ENCODE measurements at regions not wholly inside any gene's neighbourhood (a gene's known extent, or its start where the extent isn't known, plus 50 kb on each side); places are given as distances from the start of the nearest gene placed in this dataset.
"Not testable (repeated sequence)": the region's sequence is repeated elsewhere in the genome, so short reads cannot be mapped to it uniquely, and the experiment has no call there.

GRCh38 chr15:20056871-20057270 is 484.7 kb downstream of the GOLGA6L6 start:
- DNase-seq: not testable (repeated sequence)

- DNase-seq: peak; percentile 6
These were observed 485.7 kb downstream of the GOLGA6L6 start for GRCh38 chr15:20055921-20056320.

- DNase-seq: not testable (repeated sequence)
These were observed 493.4 kb downstream of the GOLGA6L6 start for GRCh38 chr15:20048189-20048588.

GRCh38 chr15:20045165-20045564 is 496.4 kb downstream of the GOLGA6L6 start:
- not testable (repeated sequence) for DNase-seq

- not testable (repeated sequence) for DNase-seq
These were observed 500.9 kb downstream of the GOLGA6L6 start for GRCh38 chr15:20040691-20041090.

GRCh38 chr15:20025040-20025439 is 516.6 kb downstream of the GOLGA6L6 start:
- DNase-seq: not testable (repeated sequence)

GRCh38 chr15:20022349-20022748 is 519.3 kb downstream of the GOLGA6L6 start:
- not testable (repeated sequence) for DNase-seq

DNA sequence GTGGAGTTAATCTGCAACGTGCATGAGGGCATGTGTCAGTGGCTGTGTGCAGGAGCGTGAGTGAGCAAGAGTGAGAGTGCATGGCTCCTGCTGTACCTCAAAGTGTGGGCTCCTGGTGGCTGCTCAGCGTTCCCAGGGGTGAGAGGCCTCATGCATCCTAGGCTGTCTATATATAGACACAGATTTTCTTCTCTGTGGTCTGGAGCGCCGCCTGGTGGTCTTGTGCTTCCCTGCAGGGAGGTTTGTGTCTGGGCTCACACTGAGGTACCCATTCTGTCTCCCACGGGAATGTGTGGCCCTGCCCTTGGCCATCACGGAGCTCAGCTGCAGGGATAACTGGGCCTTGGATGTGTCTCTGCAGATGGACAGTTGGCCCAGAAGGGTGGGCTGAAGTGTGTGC is 520.2 kb downstream of the GOLGA6L6 start:
- not testable (repeated sequence) for DNase-seq

DNA sequence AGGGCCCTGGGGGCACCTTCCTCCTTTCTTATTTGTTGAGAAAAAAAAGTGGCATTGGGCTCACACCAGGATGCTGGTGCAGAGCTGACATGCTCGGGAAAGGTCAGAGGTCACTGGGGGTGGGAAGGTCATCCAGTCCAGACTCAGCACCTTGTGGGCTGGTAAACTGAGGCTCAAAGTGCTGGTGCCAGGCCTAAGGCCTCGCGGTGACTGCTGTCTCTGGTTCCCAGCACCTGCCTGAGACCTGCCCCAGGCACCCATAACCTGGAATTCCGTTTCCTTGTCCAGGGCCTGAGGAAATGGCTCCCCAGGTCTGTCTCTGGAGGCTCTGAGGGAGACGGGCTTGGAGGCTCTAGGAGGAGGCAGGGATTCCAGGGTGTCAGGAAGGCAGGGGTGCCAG is 521.0 kb downstream of the GOLGA6L6 start:
- DNase-seq: not testable (repeated sequence)

- not testable (repeated sequence) for DNase-seq
These were observed 521.8 kb downstream of the GOLGA6L6 start for GRCh38 chr15:20019758-20020157.

- DNase-seq: not testable (repeated sequence)
These were observed 524.0 kb downstream of the GOLGA6L6 start for GRCh38 chr15:20017581-20017980.

- DNase-seq: not testable (repeated sequence)
These were observed 524.7 kb downstream of the GOLGA6L6 start for GRCh38 chr15:20016941-20017340.

GRCh38 chr15:20012837-20013236 is 528.8 kb downstream of the GOLGA6L6 start:
- DNase-seq: not testable (repeated sequence)

- not testable (repeated sequence) for DNase-seq
These were observed 530.8 kb downstream of the GOLGA6L6 start for GRCh38 chr15:20010759-20011158.

GRCh38 chr15:20009619-20010018 is 532.0 kb downstream of the GOLGA6L6 start:
- not testable (repeated sequence) for DNase-seq

DNA sequence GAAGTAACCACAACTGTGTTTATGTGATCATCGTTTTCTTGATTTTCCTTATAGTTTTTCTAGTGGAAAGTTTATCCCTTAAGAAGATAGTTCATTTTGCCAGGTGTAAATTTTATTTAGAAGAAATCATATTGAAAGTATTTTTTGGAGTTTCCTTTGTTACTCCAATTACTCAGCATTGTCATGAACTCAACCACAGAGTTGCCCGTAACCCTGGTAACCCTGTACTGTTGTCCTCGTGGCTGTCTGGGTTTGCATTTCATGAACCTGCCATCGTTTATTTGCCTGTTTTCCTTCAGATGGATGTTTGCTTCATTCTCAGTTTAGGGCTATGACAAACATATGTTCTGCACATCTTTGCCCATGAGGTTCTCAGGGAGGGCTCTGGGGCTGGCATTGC is 534.3 kb downstream of the GOLGA6L6 start:
- DNase-seq: not testable (repeated sequence)

DNA sequence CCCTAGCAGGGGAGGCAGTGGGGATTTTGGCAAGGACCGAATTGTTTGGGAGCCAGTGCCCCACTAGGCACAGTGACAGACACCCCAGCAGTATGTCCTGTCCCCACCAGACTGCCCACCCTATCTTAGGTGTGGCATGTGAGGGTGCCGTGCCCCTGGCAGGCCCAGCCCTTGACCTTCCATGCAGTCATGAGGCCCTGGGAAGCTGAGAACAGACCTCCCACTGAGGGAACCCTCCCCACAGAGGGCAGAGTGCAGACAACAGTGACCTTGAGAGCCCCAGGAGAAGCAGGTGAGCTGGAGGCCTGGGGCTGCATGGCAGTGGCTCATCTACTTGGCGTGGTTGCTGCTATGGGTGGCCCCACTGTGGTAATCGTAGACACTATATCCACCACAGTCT is 538.1 kb downstream of the GOLGA6L6 start:
- not testable (repeated sequence) for DNase-seq

- DNase-seq: not testable (repeated sequence)
These were observed 539.0 kb downstream of the GOLGA6L6 start for GRCh38 chr15:20002560-20002959.

DNA sequence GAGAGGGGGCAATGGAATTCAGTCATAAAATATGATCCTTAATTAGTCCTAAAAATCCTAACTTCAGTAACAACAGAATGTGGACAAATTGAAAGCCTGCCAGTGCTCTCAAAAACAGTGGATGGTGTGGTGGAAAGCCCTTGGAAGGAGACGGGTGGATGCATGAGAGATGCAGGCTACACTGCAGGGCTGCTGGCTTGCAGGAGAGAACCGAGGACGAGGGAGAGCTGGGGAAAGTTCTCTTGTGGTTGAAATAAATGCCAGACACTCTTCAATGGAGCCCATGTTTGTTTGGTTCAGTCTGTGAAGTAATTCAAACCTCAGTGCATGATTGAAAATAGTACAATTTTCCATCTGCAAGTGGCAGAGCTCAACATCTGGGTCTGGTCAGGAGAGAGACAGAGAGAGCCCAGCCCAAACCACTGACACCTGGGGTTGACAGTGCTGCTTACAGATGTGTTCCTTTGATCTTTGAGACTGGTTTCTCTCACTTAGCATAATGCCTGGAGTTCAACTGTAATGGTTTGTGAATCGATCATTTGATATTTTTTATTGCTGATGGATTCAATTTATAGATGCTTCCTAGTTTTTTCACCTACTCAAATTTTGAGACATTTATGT is 544.9 kb downstream of the GOLGA6L6 start:
- DNase-seq: not testable (repeated sequence)

DNA sequence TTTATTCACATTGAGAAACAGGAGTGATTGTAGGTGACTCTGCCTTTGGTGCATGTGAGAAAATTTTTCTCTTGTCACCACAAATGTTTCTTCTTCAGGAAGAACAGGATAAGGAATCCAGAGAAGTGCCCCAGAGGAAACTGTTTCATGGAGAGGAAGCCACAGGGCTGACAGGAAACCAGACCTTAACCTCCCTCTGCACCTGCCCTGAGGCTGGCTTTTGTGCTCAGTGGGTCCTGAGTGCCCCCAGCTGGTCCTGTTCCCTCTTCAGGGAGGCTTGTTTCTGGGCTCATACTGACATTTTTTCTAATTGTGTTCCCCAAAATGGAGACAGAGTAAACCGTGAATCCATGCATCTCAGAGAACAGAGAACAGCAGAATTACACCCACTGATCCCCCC is 546.3 kb downstream of the GOLGA6L6 start:
- DNase-seq: not testable (repeated sequence)

- DNase-seq: no peak
These were observed 549.2 kb downstream of the GOLGA6L6 start for GRCh38 chr15:19992428-19992827.

DNA sequence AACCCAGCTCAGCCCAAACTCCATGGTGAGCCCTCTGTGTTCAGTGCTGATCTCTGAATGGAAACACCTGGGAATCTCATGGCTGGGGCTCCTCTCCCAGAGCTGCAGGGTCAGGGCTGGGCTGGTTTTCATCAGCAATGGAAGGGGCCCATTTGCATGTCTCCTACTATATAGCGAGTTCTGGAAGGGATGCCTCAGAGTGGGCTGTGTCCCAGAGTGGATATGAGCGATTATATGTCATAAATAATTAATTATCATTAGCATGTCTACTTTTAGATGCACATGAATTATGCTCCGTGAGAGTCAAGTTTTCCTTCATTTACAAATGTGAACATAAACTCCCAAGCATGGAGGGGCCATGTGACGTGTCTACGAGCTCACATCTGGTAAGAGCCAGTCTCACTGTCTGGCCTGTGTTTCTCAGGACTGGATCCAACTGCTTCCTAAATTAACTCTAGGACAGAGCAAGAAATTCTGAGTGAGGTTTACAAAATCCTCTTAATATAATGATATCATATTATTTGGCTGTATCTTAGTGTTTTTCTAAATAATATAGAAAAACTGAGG is 553.4 kb downstream of the GOLGA6L6 start:
- DNase-seq: no peak

- DNase-seq: peak; percentile 24
These were observed 554.1 kb downstream of the GOLGA6L6 start for GRCh38 chr15:19987389-19988048.

- DNase-seq: no peak
These were observed 557.5 kb downstream of the GOLGA6L6 start for GRCh38 chr15:19984101-19984500.
